ENCODE measurements at regions not wholly inside any gene's neighbourhood (a gene's known extent, or its start where the extent isn't known, plus 50 kb on each side); places are given as distances from the start of the nearest gene placed in this dataset.

DNA sequence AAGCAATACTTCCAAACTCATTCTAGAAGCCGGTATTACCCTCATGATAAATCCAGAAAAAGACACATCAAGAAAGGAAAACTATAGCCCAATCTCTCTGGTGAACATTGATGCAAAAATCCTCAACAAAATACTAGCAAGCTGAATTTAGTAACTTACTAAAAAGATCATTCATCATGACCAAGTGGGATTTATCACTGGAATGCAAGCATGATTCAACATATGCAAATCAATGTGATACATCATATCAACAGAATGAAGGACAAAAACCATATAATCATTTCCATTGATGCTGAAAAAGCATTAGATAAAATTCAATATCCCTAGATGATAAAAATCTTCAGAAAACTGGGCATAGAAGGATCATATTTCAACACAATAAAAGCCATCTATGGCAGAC is 402.9 kb downstream of the TGFB2 start:
- no peak for DNase-seq
- TF ChIP-seq, protein P1, sequence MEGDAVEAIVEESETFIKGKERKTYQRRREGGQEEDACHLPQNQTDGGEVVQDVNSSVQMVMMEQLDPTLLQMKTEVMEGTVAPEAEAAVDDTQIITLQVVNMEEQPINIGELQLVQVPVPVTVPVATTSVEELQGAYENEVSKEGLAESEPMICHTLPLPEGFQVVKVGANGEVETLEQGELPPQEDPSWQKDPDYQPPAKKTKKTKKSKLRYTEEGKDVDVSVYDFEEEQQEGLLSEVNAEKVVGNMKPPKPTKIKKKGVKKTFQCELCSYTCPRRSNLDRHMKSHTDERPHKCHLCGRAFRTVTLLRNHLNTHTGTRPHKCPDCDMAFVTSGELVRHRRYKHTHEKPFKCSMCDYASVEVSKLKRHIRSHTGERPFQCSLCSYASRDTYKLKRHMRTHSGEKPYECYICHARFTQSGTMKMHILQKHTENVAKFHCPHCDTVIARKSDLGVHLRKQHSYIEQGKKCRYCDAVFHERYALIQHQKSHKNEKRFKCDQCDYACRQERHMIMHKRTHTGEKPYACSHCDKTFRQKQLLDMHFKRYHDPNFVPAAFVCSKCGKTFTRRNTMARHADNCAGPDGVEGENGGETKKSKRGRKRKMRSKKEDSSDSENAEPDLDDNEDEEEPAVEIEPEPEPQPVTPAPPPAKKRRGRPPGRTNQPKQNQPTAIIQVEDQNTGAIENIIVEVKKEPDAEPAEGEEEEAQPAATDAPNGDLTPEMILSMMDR (IDR thresholded peaks at IDR 0.05; ENCODE audit: unreplicated experiment): no peak
- BruUV-seq (replicated peaks): no TSS peak
- Mint-ChIP-seq H3K4me1 (ENCODE audit: low read depth, unreplicated experiment) (peaks cover 55% of the 10 kb centered on the region), H3K27ac (ENCODE audit: unreplicated experiment) (peak overlapping the region; percentile 39), H3K27me3 (ENCODE audit: unreplicated experiment) (no peaks in the 10 kb centered on the region), H3K4me3 (ENCODE audit: low read depth, unreplicated experiment) (no peak overlapping the region), H3K36me3 (ENCODE audit: insufficient read depth, unreplicated experiment) (no peaks in the 10 kb centered on the region), H3K9me3 (ENCODE audit: low read depth, unreplicated experiment) (peaks cover 4% of the 10 kb centered on the region)
- intact Hi-C loops (cut with micrococcal nuclease; ENCODE audit: unreplicated experiment): no loop called here
- CTCF ChIA-PET: interaction anchor here (1.0 to 1.2 kb wide), 2 partner anchors 117 to 319 kb away, joined by 3 to 6 read pairs; no protein-coding TSS in a partner anchor

DNA sequence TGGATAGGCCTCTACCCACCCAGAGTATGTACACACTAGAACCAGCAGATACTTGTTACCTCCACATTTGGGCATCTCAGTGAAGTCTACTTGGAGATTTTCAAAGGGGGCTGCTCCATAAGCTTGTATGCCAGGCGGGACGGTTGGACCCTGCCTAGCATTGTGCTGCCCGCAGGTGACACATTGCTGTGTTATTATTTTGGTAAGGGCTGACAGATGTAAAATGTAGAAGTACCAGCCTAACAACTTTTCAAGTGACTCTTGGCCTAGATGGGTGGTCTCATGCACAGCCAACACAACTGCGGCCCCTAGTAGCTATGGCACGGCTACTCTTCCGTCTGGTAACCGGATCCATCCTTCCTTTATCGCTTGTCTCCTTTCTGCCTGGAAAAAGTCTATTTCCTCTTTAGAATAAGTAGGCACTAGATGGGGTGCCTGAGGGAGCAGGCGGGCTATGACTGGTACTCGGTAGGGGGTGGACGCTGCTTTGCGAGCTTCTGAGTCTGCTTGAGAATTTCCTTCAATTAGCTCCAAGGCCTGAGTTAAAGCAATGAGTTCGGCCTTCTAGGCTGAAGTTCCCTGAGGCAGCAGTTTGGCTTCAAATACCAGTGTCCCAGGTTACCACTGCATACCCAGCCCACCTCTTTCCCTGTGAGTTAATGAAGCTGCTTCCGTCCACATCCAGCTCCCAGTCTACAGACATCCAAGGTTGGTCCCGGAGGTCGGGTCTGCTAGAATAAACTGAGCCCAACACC is 405.3 kb downstream of the TGFB2 start:
- no peak for DNase-seq
- Mint-ChIP-seq H3K4me3 (ENCODE audit: low read depth, unreplicated experiment) (no peak overlapping the region), H3K27ac (ENCODE audit: unreplicated experiment) (peak overlapping the region; percentile 16), H3K36me3 (ENCODE audit: insufficient read depth, unreplicated experiment) (no peaks in the 10 kb centered on the region), H3K9me3 (ENCODE audit: low read depth, unreplicated experiment) (peaks cover 3% of the 10 kb centered on the region), H3K4me1 (ENCODE audit: low read depth, unreplicated experiment) (peaks cover 32% of the 10 kb centered on the region), H3K27me3 (ENCODE audit: unreplicated experiment) (no peaks in the 10 kb centered on the region)
- BruUV-seq (replicated peaks): no TSS peak
- CTCF ChIA-PET: no interaction called here
- intact Hi-C loops (cut with micrococcal nuclease; ENCODE audit: unreplicated experiment): no loop called here
- TF ChIP-seq, protein P1 (IDR thresholded peaks at IDR 0.05; ENCODE audit: unreplicated experiment): no peak

DNA sequence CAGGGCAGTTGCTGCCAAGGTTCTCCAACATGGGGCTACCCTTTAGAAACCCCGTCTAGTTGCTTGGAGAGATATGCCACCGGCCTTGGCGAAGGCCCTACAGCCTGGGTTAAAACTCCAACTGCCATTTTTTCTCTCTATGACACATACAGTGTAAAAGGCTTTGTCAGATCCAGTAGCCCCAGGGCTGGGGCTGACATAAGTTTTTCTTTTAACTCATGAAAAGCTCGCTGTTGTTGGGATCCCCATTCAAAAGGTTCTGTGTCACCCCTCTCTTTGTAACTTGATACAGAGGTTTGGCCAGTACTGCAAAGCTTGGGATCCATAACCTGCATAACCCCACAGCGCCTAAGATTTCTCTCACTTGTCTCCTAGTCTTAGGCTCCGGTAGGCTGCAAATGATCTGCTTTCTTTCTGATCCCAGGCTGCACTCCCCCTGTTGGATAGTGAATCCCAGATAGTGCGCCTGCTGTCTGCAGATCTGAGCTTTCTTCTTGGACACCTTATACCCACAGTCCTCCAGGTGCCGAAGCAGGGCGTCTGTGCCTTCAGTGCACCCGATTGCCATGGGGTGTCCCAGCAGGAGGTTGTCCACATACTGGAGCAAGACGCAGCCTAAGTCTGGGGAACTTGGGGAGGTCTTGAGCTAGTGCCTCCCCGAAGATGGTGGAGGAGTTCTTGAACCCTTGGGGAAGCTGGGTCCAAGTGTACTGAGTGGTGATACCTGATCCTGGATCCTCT is 406.2 kb downstream of the TGFB2 start:
- Mint-ChIP-seq H3K9me3 (ENCODE audit: low read depth, unreplicated experiment) (no peaks in the 10 kb centered on the region), H3K4me1 (ENCODE audit: low read depth, unreplicated experiment) (peaks cover 30% of the 10 kb centered on the region), H3K27me3 (ENCODE audit: unreplicated experiment) (no peaks in the 10 kb centered on the region), H3K27ac (ENCODE audit: unreplicated experiment) (no peak overlapping the region), H3K4me3 (ENCODE audit: low read depth, unreplicated experiment) (no peak overlapping the region), H3K36me3 (ENCODE audit: insufficient read depth, unreplicated experiment) (no peaks in the 10 kb centered on the region)
- TF ChIP-seq, protein P1 (IDR thresholded peaks at IDR 0.05; ENCODE audit: unreplicated experiment): no peak
- no peak for DNase-seq
- BruUV-seq (replicated peaks): no TSS peak
- CTCF ChIA-PET: interaction anchor here (0.7 kb wide), 1 partner anchor 150 kb away, joined by 3 read pairs; no protein-coding TSS in a partner anchor
- intact Hi-C loops (cut with micrococcal nuclease; ENCODE audit: unreplicated experiment): no loop called here

DNA sequence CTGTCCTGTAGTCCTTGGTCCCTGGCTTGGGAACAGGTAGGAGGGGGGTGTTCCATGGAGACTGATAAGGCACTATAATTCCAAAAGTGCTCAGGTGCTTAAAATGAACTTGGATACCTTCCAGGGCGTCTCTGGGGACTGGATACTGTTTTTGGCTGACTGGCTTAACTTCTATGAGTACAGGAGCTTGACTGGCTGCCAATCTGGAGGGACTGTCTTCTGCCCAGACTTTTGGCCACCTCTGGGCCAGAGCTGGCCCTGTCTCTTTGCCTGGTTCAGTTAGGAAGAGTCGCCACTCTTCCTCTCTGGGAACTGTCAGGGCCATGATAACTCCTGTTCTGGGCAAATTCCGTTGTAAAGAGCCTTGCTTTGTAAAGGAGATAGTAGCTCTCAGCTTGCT is 407.0 kb downstream of the TGFB2 start:
- Mint-ChIP-seq H3K27me3 (ENCODE audit: unreplicated experiment) (no peaks in the 10 kb centered on the region), H3K36me3 (ENCODE audit: insufficient read depth, unreplicated experiment) (no peaks in the 10 kb centered on the region), H3K9me3 (ENCODE audit: low read depth, unreplicated experiment) (peaks cover 2% of the 10 kb centered on the region), H3K4me3 (ENCODE audit: low read depth, unreplicated experiment) (no peak overlapping the region), H3K4me1 (ENCODE audit: low read depth, unreplicated experiment) (peaks cover 30% of the 10 kb centered on the region), H3K27ac (ENCODE audit: unreplicated experiment) (no peak overlapping the region)
- DNase-seq: no peak
- BruUV-seq (replicated peaks): no TSS peak
- CTCF ChIA-PET: interaction anchor here (0.7 kb wide), 1 partner anchor 149 kb away, joined by 3 read pairs; no protein-coding TSS in a partner anchor
- intact Hi-C loops (cut with micrococcal nuclease; ENCODE audit: unreplicated experiment): no loop called here
- TF ChIP-seq, protein P1 (IDR thresholded peaks at IDR 0.05; ENCODE audit: unreplicated experiment): no peak
